Prostate gland (tissue), 2 donors: ENCODE measurements at regions not wholly inside any gene's neighbourhood (a gene's known extent, or its start where the extent isn't known, plus 50 kb on each side); places are given as distances from the start of the nearest gene placed in this dataset.

Experiments used
- DNase-seq: peaks from one replicate; pipeline ENCODE4 v3.0.0-alpha.2; 2019; ENCODE audit warnings: low spot score
- H3K27ac ChIP-seq, 2 donors: fragments of 200-600 bp; sonication (generic); 2 replicates each; pipeline ENCODE4 v1.5.1; 2017 to 2019
- H3K27me3 ChIP-seq: fragments of 200-600 bp; sonication (generic); replicated peaks from 2 replicates; pipeline ENCODE4 v1.5.1; 2019; ENCODE audit not compliant: insufficient read depth
- H3K36me3 ChIP-seq, 2 donors: fragments of 200-600 bp; sonication (generic); 1 replicate in 1 of 2; 2 replicates in 1 of 2; pipeline versions ENCODE4 v1.5.1 to v1.8.1; 2017 to 2019
- H3K4me1 ChIP-seq: fragments of 200-600 bp; sonication (generic); replicated peaks from 2 replicates; pipeline ENCODE4 v1.5.1; 2019
- H3K4me3 ChIP-seq, 2 donors: fragments of 200-600 bp; sonication (generic); 2 replicates each; pipeline ENCODE4 v1.5.1; 2017 to 2019
- H3K9me3 ChIP-seq: fragments of 200-600 bp; sonication (generic); 2 replicates; pipeline ENCODE4 v1.5.1; 2017
- CTCF ChIP-seq, 4 experiments: fragments of 200-600 bp in 2 of 4; fragments of 450-650 bp in 2 of 4; sonication (generic) in 2 of 4; IDR thresholded peaks; 1 replicate in 3 of 4; 2 replicates in 1 of 4; pipeline ENCODE4 v1.5.1; 2016 to 2019; ENCODE audit warnings: antibody characterized with exemption in 4 of 4, mild to moderate bottlenecking in 2 of 4, moderate library complexity in 2 of 4
- POLR2A ChIP-seq: fragments of 450-650 bp; IDR thresholded peaks from one replicate; pipeline ENCODE4 v1.6.1; 2016; ENCODE audit warnings: antibody characterized with exemption, mild to moderate bottlenecking
- POLR2AphosphoS5 ChIP-seq: sonication (generic); formaldehyde crosslinking; IDR thresholded peaks from one replicate; pipeline ENCODE4 v1.6.1; 2017; ENCODE audit warnings: antibody characterized with exemption
- WGBS: methylation state at CpG from one replicate; pipeline ENCODE4 v1.1.5; 2018; 5-methylcytosine and 5-hydroxymethylcytosine counted together
- intact Hi-C: fragments of 100-400 bp; cut with DNase I; formaldehyde crosslinking; loops from one replicate; pipeline ENCODE4 v1.14.2; 2022

GRCh38 chr4:55010550-55010949 lies 114.8 kb downstream of the KDR start:
- TF ChIP-seq CTCF (IDR thresholded peaks at IDR 0.05), result no peak
- no peak for TF ChIP-seq POLR2A
- TF ChIP-seq POLR2AphosphoS5, result no peak
- Histone ChIP-seq H3K9me3 (no peaks in the 10 kb centered on the region), H3K27ac (no peak overlapping the region), H3K27me3 (no peaks in the 10 kb centered on the region), H3K4me1 (no peaks in the 10 kb centered on the region), H3K36me3 (no peaks in the 10 kb centered on the region), H3K4me3 (no peak overlapping the region)
- intact Hi-C loops, result no loop called here
- DNase-seq, result no peak

- WGBS, result 85% methylated on average over 18 of the region's 20 CpGs
- no peak overlapping the region for H3K4me3 ChIP-seq
- H3K27me3 ChIP-seq, result no peaks in the 10 kb centered on the region
- H3K27ac ChIP-seq, result no peak overlapping the region
- no peaks in the 10 kb centered on the region for H3K36me3 ChIP-seq
- intact Hi-C loops, result no loop called here
- TF ChIP-seq POLR2A (no peak), POLR2AphosphoS5 (no peak), CTCF (IDR thresholded peaks at IDR 0.05) (peak in 1 of 4 experiments; percentile 18)
- H3K4me1 ChIP-seq, result no peaks in the 10 kb centered on the region
- DNase-seq, result no peak
- H3K9me3 ChIP-seq, result no peaks in the 10 kb centered on the region
Observed at GRCh38 chr4:55008166-55009056, 117.0 kb downstream of the KDR start.

- no peak for DNase-seq
- H3K4me3 ChIP-seq, result no peak overlapping the region
- TF ChIP-seq POLR2AphosphoS5, result no peak
- TF ChIP-seq CTCF (IDR thresholded peaks at IDR 0.05), result no peak
- no peak for TF ChIP-seq POLR2A
- WGBS, result 90% methylated on average over 2 of the region's 2 CpGs
- H3K36me3 ChIP-seq, result no peaks in the 10 kb centered on the region
- intact Hi-C loops, result no loop called here
- H3K27ac ChIP-seq, result no peak overlapping the region
- H3K27me3 ChIP-seq, result no peaks in the 10 kb centered on the region
- no peaks in the 10 kb centered on the region for H3K9me3 ChIP-seq
- H3K4me1 ChIP-seq, result no peaks in the 10 kb centered on the region
Observed at GRCh38 chr4:55005910-55006309, 119.5 kb downstream of the KDR start.

- Histone ChIP-seq H3K27ac (no peak overlapping the region), H3K36me3 (no peaks in the 10 kb centered on the region), H3K9me3 (no peaks in the 10 kb centered on the region), H3K4me3 (no peak overlapping the region), H3K27me3 (no peaks in the 10 kb centered on the region), H3K4me1 (no peaks in the 10 kb centered on the region)
- WGBS, result 38% methylated on average over 1 of the region's 1 CpG
- TF ChIP-seq POLR2AphosphoS5 (no peak), CTCF (IDR thresholded peaks at IDR 0.05) (no peak), POLR2A (no peak)
- intact Hi-C loops, result no loop called here
- DNase-seq, result no peak
Observed at GRCh38 chr4:55004831-55005230, 120.6 kb downstream of the KDR start.

GRCh38 chr4:55002431-55002830 lies 123.0 kb downstream of the KDR start:
- Histone ChIP-seq H3K4me3 (no peak overlapping the region), H3K36me3 (no peaks in the 10 kb centered on the region), H3K27ac (no peak overlapping the region), H3K4me1 (no peaks in the 10 kb centered on the region), H3K27me3 (no peaks in the 10 kb centered on the region), H3K9me3 (no peaks in the 10 kb centered on the region)
- intact Hi-C loops, result no loop called here
- DNase-seq, result no peak
- 78% methylated on average over 1 of the region's 1 CpG for WGBS
- TF ChIP-seq POLR2A (no peak), POLR2AphosphoS5 (no peak), CTCF (IDR thresholded peaks at IDR 0.05) (no peak)
